ENCODE measurements at regions not wholly inside any gene's neighbourhood (a gene's known extent, or its start where the extent isn't known, plus 50 kb on each side); places are given as distances from the start of the nearest gene placed in this dataset.

DNA sequence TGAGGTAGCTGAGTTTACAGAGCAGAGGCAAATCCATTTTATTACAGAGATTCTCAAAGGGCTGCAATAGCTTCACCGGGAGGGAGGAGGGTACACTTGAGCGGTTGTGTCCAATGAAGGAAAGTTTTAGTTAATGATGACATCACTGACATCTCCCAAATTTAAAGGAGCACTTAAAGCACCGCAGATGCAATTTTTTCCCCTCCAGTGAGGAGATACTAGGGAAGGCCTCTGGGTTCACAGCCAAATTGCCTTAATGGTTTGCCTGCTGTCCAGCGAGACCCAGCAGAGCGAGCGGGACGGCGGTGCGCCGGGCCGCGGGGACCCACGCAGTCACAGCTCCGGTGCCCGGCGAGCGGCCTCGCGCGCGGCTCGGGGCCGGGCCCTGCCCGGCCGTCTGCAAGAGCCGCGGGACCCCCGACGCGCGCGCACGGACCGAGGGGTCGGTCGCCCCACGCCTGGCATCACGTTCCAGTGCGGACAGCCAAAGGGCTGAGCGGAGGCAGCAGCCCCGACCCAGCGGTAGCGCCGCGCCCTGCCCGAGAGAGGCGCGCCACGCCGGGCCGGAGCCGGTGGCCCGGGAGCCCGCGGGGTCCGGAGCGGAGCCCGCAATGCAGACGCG, 160.5 kb upstream of the CHRNA7 start:
- peak; percentile 15 for DNase-seq

DNA sequence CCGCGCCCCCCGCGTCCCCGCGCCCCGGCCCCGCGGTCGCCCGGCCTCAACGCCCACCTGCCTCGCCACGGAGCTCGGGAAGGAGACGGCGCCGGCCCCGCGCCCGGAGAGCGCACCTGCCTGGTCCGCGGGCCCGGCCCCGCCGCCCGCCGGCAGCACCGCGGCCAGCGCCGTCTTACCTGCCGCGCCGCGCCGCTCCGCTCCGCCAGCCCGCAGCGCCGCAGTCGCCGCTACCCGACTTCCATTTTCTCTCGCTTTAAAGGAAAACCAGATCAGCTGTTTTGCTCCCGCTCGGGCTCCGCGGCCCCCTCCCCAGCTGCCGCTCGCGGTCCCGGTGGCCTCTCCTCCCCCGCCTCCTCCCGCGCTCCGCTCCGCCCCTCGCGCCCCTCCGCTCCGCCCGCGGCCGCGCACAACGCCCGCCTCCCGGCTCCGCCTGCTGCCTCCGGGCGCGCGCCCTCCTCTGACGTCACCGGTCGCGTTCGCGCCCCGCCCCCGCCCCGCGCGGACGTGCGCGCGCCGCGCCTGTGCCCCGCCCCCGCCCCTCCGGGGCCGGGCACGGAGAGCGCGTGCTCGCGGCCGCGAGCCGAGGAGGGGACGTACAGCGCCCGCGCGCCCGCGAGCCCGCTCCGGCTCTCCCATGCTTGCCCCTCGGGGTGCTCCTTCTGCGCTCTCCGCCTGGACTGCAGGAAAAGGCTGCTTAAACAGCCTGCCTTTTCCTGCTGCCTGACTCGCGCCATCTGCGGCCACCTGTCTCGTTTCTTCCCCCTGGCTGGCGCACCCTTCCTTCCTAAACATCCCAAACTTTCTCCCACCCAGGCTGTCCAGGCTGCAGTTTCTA, 159.8 kb upstream of the CHRNA7 start, which contains the start of gene OTUD7A:
Gene OTUD7A, minus strand, starts transcription at position 346 of the 838 bp plus-strand sequence.
- peak; percentile 81 for DNase-seq

DNA sequence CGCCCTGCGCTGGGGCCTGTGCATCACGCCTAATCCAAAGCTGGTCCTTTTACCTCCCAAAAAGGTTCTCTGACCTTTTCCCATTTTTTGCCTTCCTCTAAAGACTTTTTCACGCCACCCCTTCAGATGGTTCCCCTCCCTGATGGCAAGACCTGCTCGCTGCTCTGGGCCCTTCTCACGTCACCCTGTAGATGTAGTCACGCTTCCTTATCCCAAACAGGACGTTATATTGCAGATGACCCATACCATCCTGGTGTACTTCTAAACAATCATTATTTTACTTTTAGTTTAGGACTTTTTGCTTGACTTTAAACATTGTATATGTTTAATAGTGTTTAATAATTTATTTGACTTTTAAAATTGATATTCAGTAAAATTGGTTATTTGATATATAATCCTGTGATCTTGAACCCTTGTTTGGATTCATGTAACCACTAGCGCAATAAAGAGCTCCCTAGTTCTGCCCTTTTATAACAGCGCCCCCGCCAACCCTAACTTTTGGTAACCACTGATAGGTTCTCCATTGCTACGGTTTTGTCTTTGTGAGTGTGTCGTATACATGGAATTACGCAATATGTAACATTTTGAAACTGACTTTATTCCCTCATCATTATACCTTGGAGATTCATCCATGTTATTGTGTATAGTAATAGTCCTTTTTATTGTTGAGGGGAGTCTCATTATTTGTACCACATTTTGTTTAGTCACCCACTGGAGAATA, 159.0 kb upstream of the CHRNA7 start:
- DNase-seq = no peak

DNA sequence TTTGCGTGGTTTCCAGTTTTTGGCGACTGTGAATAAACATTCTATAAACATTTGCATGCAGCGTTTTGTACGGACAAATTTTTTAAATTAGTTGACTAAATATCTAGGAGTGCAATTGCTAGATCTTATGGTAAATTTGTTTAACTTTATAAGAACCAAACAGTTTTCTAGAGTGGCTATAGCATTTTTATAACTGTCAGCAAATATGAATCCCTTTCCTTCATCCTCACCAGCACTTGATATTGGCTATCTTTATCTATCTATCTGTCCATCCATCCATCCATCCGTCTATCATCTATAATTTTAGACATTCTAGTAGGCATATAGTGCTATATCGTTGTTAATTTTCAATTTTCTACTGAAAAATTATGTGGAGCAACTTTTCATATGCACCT, 158.4 kb upstream of the CHRNA7 start:
- no peak for DNase-seq

DNA sequence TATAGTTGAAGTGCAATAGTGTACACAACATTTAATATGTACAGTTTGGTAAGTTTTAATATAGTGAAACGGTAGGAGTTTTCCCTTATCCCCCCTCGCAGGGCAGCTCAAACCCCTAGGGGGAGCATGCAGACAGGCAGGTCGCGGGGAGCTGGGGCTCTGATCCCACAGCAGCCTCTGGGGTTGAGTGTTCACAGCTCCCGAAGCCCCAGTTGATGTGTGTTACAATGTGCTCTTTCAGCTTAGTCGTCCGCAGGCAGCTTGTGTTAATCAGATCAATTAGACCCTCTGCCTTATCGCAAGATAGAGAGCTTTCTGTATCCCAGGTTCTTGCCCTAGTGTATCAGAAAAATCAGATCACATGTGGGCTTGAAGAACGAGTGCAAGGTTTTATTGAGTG, 143.1 kb upstream of the CHRNA7 start:
- no peak for DNase-seq

DNA sequence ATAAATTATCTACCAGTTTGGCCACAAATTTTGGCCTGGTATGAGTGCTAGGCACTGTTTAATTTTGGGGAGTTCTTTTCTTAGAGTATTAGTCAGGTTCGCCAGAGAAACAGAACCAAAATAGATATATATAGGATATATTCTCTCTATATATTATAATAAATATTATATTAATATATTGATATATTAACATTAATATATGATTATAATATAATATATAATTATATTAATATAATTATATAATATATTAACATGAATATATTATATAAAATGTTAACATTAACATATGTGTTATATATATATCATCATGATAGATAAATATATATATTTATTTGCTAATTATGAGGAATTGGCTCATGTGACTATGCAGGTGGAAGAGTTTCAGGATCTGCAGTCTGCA, 137.8 kb upstream of the CHRNA7 start:
- no peak for DNase-seq

DNA sequence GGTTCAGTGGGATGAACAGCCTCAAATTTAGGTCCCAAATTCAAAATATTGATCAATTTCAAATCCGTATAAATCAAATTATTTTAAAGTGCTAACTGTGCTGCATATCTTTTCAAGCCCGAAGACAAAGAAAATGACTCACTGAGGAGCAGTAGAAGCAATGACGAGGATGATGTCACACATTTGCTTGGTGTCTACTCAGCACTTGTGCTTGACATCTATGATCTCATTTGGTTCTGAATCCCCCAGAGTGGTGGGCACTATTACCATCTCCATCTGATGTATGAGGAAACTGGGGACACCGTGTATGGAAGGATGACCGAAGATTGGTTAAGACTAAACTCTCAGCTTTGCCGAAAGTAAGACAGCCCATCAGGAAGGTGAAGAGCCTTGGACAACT, 136.5 kb upstream of the CHRNA7 start:
- DNase-seq = no peak

DNA sequence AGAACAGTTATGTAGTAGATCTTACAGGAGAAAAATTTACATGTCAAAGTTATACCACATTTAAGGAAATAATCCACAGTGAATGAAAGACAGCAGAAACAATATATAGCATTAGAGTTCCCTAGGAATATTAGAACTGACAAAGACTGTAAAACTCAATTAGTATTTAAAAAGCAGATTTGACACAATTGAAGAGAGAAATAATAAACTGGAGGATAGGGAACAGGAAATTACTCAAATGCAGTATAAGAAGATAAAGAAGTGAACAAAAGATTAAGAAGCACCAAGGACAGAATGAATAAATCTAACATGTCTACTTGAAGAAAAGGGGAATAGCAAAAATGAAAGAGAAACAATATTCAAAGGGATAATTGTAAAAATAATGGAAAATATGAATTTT, 132.6 kb upstream of the CHRNA7 start:
- no peak for DNase-seq

DNA sequence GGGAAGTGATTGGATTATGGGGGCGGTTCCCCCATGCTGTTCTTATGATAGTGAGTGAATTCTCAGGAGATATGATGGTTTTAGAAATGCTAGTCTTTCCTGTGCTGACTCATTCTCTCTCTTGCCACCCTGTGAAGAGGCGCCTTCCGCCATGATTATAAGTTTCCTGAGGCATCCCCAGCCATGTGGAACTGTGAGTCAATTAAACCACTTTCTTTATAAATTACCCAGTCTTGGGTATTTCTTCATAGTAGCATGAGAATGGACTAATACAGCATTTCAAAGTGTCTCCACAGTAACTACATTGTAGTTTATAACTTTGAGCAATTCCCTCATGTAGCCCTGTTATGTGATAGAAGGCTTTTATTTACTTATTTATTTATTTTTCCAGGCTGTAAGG, 128.8 kb upstream of the CHRNA7 start:
- no peak for DNase-seq

DNA sequence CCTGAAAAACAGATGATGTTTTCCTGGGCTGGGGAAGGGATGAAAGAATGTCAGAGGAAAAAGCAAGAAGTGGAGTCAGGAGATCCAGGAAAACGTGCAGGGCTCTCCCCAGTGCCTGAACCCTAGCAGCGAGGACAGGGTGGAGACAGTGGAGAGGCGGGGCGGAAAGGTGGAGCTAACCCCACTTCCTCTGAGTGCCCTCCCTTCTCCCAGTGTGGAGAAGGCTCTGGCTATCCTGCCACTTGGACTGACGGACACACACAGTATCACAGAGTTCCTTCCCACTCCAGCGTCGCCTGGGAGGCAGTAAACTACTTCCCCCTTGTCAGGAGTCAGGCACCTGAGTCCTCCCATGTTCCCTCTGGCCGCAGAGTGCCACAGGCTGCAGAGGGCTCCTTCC, 125.3 kb upstream of the CHRNA7 start:
- DNase-seq = no peak

DNA sequence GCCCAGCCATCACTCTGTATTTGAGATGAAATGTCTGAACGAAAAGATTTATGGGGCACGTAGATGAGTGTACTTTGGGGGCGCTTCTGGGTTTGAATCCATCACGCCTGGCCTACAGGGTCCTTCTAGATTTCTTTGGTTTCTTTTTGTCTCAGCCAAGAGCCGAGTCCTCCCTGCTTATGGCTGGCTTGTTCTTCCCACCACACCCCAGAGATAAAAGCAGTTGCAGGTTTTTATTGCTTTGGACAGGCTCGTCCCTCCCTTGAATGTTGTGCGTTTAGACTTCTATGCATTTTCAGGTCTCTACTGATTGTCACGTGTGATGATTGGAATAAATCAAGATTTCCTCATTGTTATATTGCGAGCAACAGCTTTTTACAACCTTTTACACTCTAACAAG, 104.8 kb upstream of the CHRNA7 start:
- no peak for DNase-seq

DNA sequence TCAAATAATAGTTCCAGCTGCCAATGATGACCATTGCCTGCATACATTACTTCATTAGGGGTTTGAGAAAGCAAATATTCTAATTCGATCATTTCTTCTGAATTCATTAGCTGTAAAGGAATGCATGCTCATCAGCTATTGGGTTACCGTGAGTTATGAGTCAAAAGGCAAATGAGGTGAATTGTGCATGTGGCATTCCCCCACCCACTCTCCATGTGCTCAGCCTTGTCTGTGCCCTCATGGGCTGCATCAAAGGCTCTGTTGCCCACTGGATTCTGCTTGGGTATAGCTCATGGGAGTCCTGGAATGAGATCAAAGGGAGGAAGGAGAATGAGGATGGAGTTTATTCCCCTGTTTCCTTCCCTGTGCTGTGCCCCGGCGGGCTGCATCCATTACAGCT, 99.3 kb upstream of the CHRNA7 start:
- no peak for DNase-seq

DNA sequence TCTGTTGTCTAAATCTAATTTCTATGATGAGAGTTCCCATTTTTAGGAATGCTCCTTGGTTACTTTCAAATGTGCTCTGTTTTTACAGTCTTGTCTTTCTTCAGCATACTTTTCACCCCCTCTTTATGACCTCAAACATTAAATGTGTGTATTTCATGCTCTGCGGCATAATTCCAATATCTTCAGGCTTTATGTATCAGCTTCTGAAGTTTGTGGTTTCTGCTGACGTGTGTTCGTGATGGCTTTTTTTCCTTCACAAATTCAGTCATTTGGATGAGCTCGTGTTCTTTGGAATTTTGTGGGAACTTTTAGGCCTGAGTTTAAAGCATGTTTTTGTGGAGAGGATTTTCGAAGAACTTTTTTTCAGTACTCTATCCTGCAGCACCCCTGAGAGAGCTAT, 97.7 kb upstream of the CHRNA7 start:
- no peak for DNase-seq

DNA sequence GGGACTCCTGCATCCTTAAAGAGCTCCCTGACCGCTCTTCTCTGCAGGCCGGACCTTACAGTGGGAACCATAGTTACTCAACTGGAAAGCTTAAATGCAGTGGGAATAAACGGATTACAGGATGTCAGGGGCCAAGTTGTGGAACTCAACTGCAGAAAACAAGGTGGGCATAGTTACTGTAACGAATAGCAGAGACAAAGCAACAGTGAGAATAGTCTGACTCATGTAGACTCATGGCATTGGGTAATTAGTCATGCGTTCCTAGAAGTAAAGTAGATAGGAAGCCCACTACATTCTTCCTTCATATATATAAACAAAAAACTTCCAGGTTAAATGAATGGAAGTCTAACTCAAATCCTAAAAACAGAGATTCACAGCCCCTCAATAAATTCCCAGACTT, 95.5 kb upstream of the CHRNA7 start:
- no peak for DNase-seq

DNA sequence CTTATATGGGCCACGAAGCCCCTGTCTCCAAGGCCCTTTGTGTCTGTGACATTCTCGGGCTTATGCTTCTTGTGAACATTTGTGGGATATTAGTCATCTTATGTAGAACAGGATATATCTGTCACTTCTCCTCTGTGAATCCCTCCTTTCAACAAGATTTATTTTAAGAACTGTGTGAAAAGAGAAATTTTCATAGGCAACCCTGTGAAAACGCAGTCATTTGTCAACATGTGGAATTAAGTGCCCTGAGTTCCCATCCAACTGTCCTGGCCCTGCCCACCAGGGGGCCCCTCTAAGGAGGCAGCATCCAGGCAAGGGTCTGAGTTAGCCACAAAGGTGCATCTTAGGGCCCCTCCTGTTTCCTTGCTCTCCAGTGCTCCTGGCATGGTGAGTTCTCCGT, 76.8 kb upstream of the CHRNA7 start:
- no peak for DNase-seq

DNA sequence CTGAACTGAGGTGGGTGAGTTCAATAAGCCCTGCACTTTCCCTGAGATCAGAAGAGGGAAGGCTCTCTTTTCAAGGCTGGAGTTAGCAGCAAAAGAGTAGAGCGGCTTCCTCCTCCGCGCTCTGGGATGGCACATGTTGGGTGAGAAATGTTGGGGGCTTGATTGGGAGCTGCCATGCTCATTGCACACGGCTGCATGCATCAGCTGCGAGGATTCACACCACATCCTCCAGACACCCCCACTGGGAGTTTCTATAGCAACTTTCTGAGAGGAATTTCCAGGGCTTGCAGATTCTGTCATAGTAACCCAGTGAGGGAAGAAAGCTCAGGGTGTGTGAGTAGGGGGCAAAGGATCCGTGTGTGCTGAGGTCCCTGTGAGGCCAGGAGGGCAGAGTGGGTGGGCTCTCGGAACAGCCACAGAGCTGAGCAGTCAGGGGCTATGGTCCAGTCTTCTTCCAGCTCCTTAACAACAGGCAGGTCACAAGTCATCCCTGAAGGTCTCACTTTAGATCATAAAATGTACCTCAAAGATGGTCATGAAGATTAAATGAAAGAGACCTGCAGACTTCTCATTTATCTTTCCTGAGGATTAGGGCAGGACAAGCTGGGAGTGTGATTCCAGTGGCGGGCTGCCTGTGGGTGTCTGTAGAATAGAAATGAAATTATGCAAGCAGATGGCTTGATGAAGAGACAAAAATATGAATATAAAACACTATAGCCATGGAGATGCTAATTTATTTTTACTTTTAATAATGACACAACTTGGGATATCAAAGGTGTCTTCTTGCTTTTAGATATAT, 75.7 kb upstream of the CHRNA7 start:
- DNase-seq = no peak

DNA sequence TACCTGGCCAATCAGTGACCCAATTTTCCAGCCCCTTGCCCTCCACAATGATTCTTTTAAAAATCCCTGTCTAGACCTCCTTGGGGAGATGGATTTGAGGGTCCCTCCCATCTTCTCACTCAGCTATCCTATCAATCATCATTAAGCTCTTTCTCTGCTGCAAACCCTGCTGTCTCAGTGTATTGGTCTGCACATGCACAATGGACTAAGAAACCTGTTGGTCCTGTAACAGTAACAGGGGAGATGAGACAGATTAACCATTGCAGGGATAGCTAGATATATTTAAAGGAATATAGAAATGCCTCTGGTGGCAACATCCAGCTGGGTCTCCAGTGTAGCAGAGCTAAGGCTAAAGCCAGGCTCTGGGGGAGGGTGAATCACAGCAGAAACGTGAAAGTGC, 74.6 kb upstream of the CHRNA7 start:
- no peak for DNase-seq

DNA sequence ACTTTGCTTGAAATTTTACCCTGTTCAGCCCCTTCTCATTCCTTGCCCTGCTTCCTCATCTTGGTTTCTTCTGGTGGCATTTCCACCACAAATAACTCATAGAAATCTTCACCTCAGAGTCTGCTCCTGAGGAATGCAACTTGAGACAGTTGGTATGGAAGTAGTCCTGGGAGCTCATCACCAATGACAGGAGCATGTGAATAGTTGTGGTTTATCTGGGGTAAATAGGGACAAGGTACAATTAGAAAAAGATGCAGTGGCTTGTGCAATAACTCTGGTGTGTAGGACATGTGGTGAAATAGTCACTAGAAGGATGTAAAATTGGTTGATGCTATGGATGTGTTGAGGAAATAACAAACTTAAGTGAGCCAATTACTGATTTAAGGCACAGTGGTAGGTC, 72.7 kb upstream of the CHRNA7 start:
- no peak for DNase-seq

DNA sequence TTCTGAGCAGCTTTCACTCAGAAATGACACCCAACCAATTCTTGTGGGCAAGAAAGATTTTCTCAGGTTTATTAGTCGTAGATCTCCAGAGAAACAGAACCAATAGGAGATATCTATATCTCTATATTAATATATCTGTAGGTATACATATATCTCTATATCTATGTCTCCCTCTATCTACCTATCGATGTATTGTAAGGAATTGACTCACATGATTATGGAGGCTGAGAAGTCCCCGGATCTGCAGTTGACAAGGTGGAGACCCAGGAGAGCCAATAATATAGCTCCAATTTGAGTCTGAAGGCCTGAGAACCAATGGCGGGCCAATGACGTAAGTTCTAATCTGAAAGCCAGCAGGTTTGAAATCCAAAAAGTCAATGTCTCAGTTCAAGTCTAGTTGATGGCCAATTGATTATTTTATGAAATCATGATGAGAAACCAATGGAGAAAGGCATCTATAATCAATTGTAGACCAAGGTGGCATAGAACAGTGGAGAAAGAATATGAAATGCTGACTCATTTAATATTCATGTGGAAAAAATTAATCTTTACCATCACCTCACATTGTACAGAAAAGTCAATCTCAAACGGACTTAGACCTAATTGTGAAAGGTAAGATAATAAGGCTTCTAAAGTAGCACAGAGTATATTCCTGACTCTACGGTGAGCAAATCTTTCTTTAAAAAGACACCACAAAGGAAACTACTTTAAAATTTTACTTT, 65.6 kb upstream of the CHRNA7 start:
- DNase-seq = no peak

DNA sequence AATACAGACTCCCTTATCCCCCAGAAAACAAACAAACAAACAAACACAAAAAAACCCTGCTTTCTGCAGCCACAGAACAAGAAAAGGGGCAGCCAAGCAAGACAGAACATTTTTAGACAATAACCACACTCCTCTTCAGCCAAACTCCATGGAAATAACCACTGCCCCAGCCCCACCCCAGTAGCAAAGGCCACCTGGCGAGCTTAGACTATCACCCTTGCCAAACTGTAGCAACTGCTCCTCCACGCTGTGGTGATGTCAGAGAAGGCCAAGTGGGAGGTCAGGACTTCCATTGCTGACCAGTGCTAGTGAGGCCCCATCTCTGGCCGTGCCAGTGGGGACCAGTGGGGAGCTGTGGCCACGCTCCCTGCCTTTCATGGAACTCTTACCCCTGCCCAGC, 60.3 kb upstream of the CHRNA7 start:
- no peak for DNase-seq

DNA sequence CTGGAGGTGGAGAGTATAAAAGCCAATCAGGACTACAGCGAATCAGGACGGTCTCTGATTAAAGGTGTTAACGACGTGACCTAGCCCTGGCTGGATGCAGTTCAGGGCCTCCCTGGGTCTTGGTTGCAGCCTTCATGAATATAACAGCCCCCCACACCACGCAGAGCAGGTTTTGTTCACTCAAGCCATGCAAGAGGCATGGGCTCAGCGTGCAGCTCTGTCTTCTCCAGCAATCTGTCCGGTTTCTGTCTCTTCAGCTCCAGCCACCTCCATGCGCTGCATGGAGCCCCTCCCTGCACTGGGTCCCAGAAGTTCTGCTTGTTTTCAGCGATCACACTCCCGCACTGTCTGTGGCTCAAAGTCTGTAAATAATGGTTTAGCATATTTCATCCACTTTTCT, 57.1 kb upstream of the CHRNA7 start:
- DNase-seq = no peak

Measured in muscle of arm (tissue), 1 donor.